ENCODE measurements at regions not wholly inside any gene's neighbourhood (a gene's known extent, or its start where the extent isn't known, plus 50 kb on each side); places are given as distances from the start of the nearest gene placed in this dataset.

DNA sequence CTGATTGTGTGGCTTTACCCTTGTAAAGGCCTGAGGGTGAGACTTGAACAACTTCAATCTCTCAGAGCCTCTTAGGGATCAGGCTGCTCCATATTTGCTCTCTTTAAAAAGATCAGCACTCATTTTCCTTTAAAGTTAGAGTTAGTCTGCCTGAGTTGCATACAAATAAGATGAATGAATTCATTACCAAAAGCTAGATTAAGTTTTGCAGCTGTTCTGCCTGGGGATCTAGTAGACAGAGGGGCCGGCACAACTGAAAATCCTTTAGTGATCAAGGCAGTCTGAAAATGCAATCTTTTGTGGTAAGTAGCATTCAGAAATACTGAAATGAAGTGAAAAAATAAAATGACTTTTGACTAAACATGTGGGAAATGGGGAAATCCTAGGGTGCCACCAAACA, 264.0 kb downstream of the MAN2A1 start (continued):
- TF ChIP-seq, protein P1, sequence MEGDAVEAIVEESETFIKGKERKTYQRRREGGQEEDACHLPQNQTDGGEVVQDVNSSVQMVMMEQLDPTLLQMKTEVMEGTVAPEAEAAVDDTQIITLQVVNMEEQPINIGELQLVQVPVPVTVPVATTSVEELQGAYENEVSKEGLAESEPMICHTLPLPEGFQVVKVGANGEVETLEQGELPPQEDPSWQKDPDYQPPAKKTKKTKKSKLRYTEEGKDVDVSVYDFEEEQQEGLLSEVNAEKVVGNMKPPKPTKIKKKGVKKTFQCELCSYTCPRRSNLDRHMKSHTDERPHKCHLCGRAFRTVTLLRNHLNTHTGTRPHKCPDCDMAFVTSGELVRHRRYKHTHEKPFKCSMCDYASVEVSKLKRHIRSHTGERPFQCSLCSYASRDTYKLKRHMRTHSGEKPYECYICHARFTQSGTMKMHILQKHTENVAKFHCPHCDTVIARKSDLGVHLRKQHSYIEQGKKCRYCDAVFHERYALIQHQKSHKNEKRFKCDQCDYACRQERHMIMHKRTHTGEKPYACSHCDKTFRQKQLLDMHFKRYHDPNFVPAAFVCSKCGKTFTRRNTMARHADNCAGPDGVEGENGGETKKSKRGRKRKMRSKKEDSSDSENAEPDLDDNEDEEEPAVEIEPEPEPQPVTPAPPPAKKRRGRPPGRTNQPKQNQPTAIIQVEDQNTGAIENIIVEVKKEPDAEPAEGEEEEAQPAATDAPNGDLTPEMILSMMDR (IDR thresholded peaks at IDR 0.05; ENCODE audit: control extremely low read depth in 1 of 3, insufficient read depth in 1 of 3, low read depth in 1 of 3, low read length in 3 of 3) = no peak
- TF ChIP-seq EP300 (IDR thresholded peaks at IDR 0.05; ENCODE audit: borderline replicate concordance in 1 of 2, low read depth in 2 of 2, low read length in 2 of 2) (no peak), CEBPB (IDR thresholded peaks at IDR 0.05; ENCODE audit: low read depth, low read length) (no peak), HDAC2 (IDR thresholded peaks at IDR 0.05; ENCODE audit: borderline replicate concordance in 1 of 2, low read depth in 2 of 2, low read length in 2 of 2) (no peak), POLR2A (IDR thresholded peaks at IDR 0.05; ENCODE audit: control extremely low read depth in 1 of 2, low read depth in 2 of 2, low read length in 2 of 2) (no peak), KDM5A (IDR thresholded peaks at IDR 0.05; ENCODE audit: low read length) (no peak)
- TF ChIP-seq, protein P2, sequence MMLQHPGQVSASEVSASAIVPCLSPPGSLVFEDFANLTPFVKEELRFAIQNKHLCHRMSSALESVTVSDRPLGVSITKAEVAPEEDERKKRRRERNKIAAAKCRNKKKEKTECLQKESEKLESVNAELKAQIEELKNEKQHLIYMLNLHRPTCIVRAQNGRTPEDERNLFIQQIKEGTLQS (IDR thresholded peaks at IDR 0.05; ENCODE audit: insufficient read depth, low read depth, low read length) = no peak
